Stimulated activated naive B cell treated with anti-CD40 and anti-IgM and Interleukin-4, amounts not matched to agents 10 μg/mL and 1 μg/mL and 100 μg/mL, for 72 hours (primary cell): ENCODE measurements at regions not wholly inside any gene's neighbourhood (a gene's known extent, or its start where the extent isn't known, plus 50 kb on each side); places are given as distances from the start of the nearest gene placed in this dataset.
"Not testable (repeated sequence)": the region's sequence is repeated elsewhere in the genome, so short reads cannot be mapped to it uniquely, and the experiment has no call there.

Experiments used
- ATAC-seq, 2 donors: fragments of 150-1000 bp; cut with Tn5 transposase; replicated peaks; 2 replicates each; pipeline ENCODE4 v1.10.0; 2021; ENCODE audit warnings: moderate library complexity in 1 of 2
- DNase-seq: peaks from one replicate; pipeline ENCODE4 v3.0.0; 2021
- H3K27ac Mint-ChIP-seq: one replicate; pipeline ENCODE4 v1.8.0; 2022; ENCODE audit warnings: mild to moderate bottlenecking, mixed read lengths
- H3K27me3 Mint-ChIP-seq, 2 donors: one replicate each; pipeline ENCODE4 v1.8.0; 2022; ENCODE audit warnings: mixed read lengths in 2 of 2
- H3K36me3 Mint-ChIP-seq, 2 donors: one replicate each; pipeline ENCODE4 v1.8.0; 2022; ENCODE audit warnings: mixed read lengths in 2 of 2, mild to moderate bottlenecking in 1 of 2
- H3K4me1 Mint-ChIP-seq, 2 donors: one replicate each; pipeline ENCODE4 v1.8.0; 2022; ENCODE audit warnings: mixed read lengths in 2 of 2, mild to moderate bottlenecking in 1 of 2
- H3K4me3 Mint-ChIP-seq, 2 donors: one replicate each; pipeline ENCODE4 v1.8.0; 2022; ENCODE audit warnings: mild to moderate bottlenecking in 2 of 2, mixed read lengths in 2 of 2, moderate library complexity in 1 of 2
- H3K9me3 Mint-ChIP-seq, 2 donors: one replicate each; pipeline ENCODE4 v1.8.0; 2022; ENCODE audit warnings: mixed read lengths in 2 of 2, mild to moderate bottlenecking in 1 of 2

- H3K27me3 Mint-ChIP-seq: no peaks in the 10 kb centered on the region
- ATAC-seq (no peak), DNase-seq (no peak)
- no peaks in the 10 kb centered on the region for H3K9me3 Mint-ChIP-seq
- H3K27ac Mint-ChIP-seq: no peak overlapping the region
- no peak overlapping the region for H3K4me3 Mint-ChIP-seq
- no peaks in the 10 kb centered on the region for H3K4me1 Mint-ChIP-seq
- H3K36me3 Mint-ChIP-seq: no peaks in the 10 kb centered on the region
Observed at GRCh38 chr2:223161873-223162458, 110.0 kb downstream of the KCNE4 start.

GRCh38 chr2:223165423-223166214 is 113.6 kb downstream of the KCNE4 start:
- no peak overlapping the region for H3K4me3 Mint-ChIP-seq
- H3K27me3 Mint-ChIP-seq: no peaks in the 10 kb centered on the region
- no peaks in the 10 kb centered on the region for H3K4me1 Mint-ChIP-seq
- no peaks in the 10 kb centered on the region for H3K36me3 Mint-ChIP-seq
- no peak for ATAC-seq
- H3K9me3 Mint-ChIP-seq: peaks cover 1 to 6% of the 10 kb centered on the region in 2 donors
- DNase-seq: no peak
- no peak overlapping the region for H3K27ac Mint-ChIP-seq

GRCh38 chr2:223166215-223166493 is 114.2 kb downstream of the KCNE4 start:
- no peaks in the 10 kb centered on the region for H3K27me3 Mint-ChIP-seq
- no peak overlapping the region for H3K27ac Mint-ChIP-seq
- H3K36me3 Mint-ChIP-seq: no peaks in the 10 kb centered on the region
- no peak overlapping the region for H3K4me3 Mint-ChIP-seq
- no peak for ATAC-seq
- DNase-seq: no peak
- H3K4me1 Mint-ChIP-seq: no peaks in the 10 kb centered on the region
- peaks cover 1 to 6% of the 10 kb centered on the region in 2 donors for H3K9me3 Mint-ChIP-seq

GRCh38 chr2:223166983-223167650 is 115.1 kb downstream of the KCNE4 start:
- Mint-ChIP-seq H3K36me3 (no peaks in the 10 kb centered on the region), H3K4me1 (no peaks in the 10 kb centered on the region), H3K9me3 (peaks cover 1 to 6% of the 10 kb centered on the region in 2 donors), H3K27ac (no peak overlapping the region), H3K27me3 (no peaks in the 10 kb centered on the region), H3K4me3 (no peak overlapping the region)
- ATAC-seq (no peak), DNase-seq (no peak)

- no peak for ATAC-seq
- Mint-ChIP-seq H3K27me3 (no peaks in the 10 kb centered on the region), H3K27ac (no peak overlapping the region), H3K36me3 (no peaks in the 10 kb centered on the region), H3K4me1 (no peaks in the 10 kb centered on the region), H3K4me3 (no peak overlapping the region), H3K9me3 (peaks cover 1 to 6% of the 10 kb centered on the region in 2 donors)
- DNase-seq: no peak
Observed at GRCh38 chr2:223169830-223170605, 118.0 kb downstream of the KCNE4 start.

GRCh38 chr2:223176970-223177369 is 125.0 kb downstream of the KCNE4 start:
- Mint-ChIP-seq H3K9me3 (no peaks in the 10 kb centered on the region), H3K4me3 (no peak overlapping the region), H3K36me3 (no peaks in the 10 kb centered on the region), H3K27ac (no peak overlapping the region), H3K4me1 (no peaks in the 10 kb centered on the region), H3K27me3 (no peaks in the 10 kb centered on the region)
- DNase-seq (no peak), ATAC-seq (no peak)

GRCh38 chr2:223180463-223180862 is 128.5 kb downstream of the KCNE4 start:
- Mint-ChIP-seq H3K27ac (no peak overlapping the region), H3K4me3 (no peak overlapping the region)

GRCh38 chr2:223181561-223181960 is 129.6 kb downstream of the KCNE4 start:
- no peak for ATAC-seq
- Mint-ChIP-seq H3K27ac (no peak overlapping the region), H3K4me1 (no peaks in the 10 kb centered on the region)

More at GRCh38 chr2:223180463-223180862, 128.5 kb downstream of the KCNE4 start:
- Mint-ChIP-seq H3K27me3 (peaks cover 0 to 5% of the 10 kb centered on the region in 2 donors), H3K9me3 (no peaks in the 10 kb centered on the region), H3K36me3 (no peaks in the 10 kb centered on the region), H3K4me1 (no peaks in the 10 kb centered on the region)
- ATAC-seq (no peak), DNase-seq (no peak)

GRCh38 chr2:223182356-223182755 is 130.4 kb downstream of the KCNE4 start:
- ATAC-seq (no peak), DNase-seq (no peak)
- H3K27me3 Mint-ChIP-seq: peaks cover 0 to 5% of the 10 kb centered on the region in 2 donors
- no peaks in the 10 kb centered on the region for H3K9me3 Mint-ChIP-seq
- H3K4me3 Mint-ChIP-seq: no peak overlapping the region
- no peaks in the 10 kb centered on the region for H3K4me1 Mint-ChIP-seq
- H3K36me3 Mint-ChIP-seq: no peaks in the 10 kb centered on the region
- no peak overlapping the region for H3K27ac Mint-ChIP-seq

More at GRCh38 chr2:223181561-223181960, 129.6 kb downstream of the KCNE4 start:
- peaks cover 0 to 5% of the 10 kb centered on the region in 2 donors for H3K27me3 Mint-ChIP-seq
- no peaks in the 10 kb centered on the region for H3K9me3 Mint-ChIP-seq
- no peak for DNase-seq
- no peaks in the 10 kb centered on the region for H3K36me3 Mint-ChIP-seq
- no peak overlapping the region for H3K4me3 Mint-ChIP-seq

GRCh38 chr2:223185638-223186037 is 133.6 kb downstream of the KCNE4 start:
- DNase-seq (no peak), ATAC-seq (no peak)
- H3K9me3 Mint-ChIP-seq: no peaks in the 10 kb centered on the region
- H3K4me1 Mint-ChIP-seq: no peaks in the 10 kb centered on the region
- no peaks in the 10 kb centered on the region for H3K36me3 Mint-ChIP-seq
- H3K4me3 Mint-ChIP-seq: no peak overlapping the region
- peaks cover 0 to 5% of the 10 kb centered on the region in 2 donors for H3K27me3 Mint-ChIP-seq
- H3K27ac Mint-ChIP-seq: no peak overlapping the region

- no peak for ATAC-seq
- Mint-ChIP-seq H3K4me3 (no peak overlapping the region), H3K27ac (no peak overlapping the region), H3K9me3 (no peaks in the 10 kb centered on the region), H3K4me1 (no peaks in the 10 kb centered on the region), H3K27me3 (peaks cover 0 to 5% of the 10 kb centered on the region in 2 donors), H3K36me3 (no peaks in the 10 kb centered on the region)
- no peak for DNase-seq
Observed at GRCh38 chr2:223187256-223187655, 135.3 kb downstream of the KCNE4 start.

- not testable (repeated sequence) for ATAC-seq, DNase-seq, H3K4me3 Mint-ChIP-seq
Observed at GRCh38 chr2:223190561-223191206, 138.7 kb downstream of the KCNE4 start.

GRCh38 chr2:223196331-223196730 is 144.3 kb downstream of the KCNE4 start:
- no peak overlapping the region for H3K4me3 Mint-ChIP-seq
- ATAC-seq: no peak
- H3K9me3 Mint-ChIP-seq: peaks cover 4 to 8% of the 10 kb centered on the region in 2 donors

More at GRCh38 chr2:223190561-223191206, 138.7 kb downstream of the KCNE4 start:
- H3K36me3 Mint-ChIP-seq, H3K9me3 Mint-ChIP-seq, H3K27me3 Mint-ChIP-seq, H3K4me1 Mint-ChIP-seq, H3K27ac Mint-ChIP-seq: not testable (repeated sequence)

GRCh38 chr2:223197046-223197445 is 145.1 kb downstream of the KCNE4 start:
- DNase-seq: no peak
- no peak overlapping the region for H3K27ac Mint-ChIP-seq

More at GRCh38 chr2:223196331-223196730, 144.3 kb downstream of the KCNE4 start:
- Mint-ChIP-seq H3K27ac (no peak overlapping the region), H3K4me1 (no peaks in the 10 kb centered on the region), H3K27me3 (no peaks in the 10 kb centered on the region), H3K36me3 (no peaks in the 10 kb centered on the region)
- DNase-seq: no peak

More at GRCh38 chr2:223197046-223197445, 145.1 kb downstream of the KCNE4 start:
- no peak overlapping the region for H3K4me3 Mint-ChIP-seq
- H3K36me3 Mint-ChIP-seq: no peaks in the 10 kb centered on the region
- H3K9me3 Mint-ChIP-seq: peaks cover 4 to 8% of the 10 kb centered on the region in 2 donors
- ATAC-seq: no peak
- H3K4me1 Mint-ChIP-seq: no peaks in the 10 kb centered on the region
- no peaks in the 10 kb centered on the region for H3K27me3 Mint-ChIP-seq
